B cell (primary cell): ENCODE measurements at regions not wholly inside any gene's neighbourhood (a gene's known extent, or its start where the extent isn't known, plus 50 kb on each side); places are given as distances from the start of the nearest gene placed in this dataset.

Source experiments
- ATAC-seq: fragments of 200-7000 bp; cut with Tn5 transposase; one replicate; pipeline ENCODE4 v1.10.0; 2021; ENCODE audit warnings: low read depth, mild to moderate bottlenecking, moderate number of reproducible peaks, moderate library complexity
- CTCF ChIA-PET: fragments of 350-600 bp; sonication (Branson Sonifier 250); formaldehyde crosslinking; loops from one replicate; lab custom pipeline; 2021; ENCODE audit warnings: antibody characterized with exemption, inconsistent platforms; lab: Charles Lee
- POLR2A ChIA-PET: fragments of 350-600 bp; sonication (Branson Sonifier 250); formaldehyde crosslinking; loops from one replicate; lab custom pipeline; 2021; ENCODE audit warnings: antibody characterized with exemption; lab: Charles Lee
- DNase-seq: peaks from one replicate; pipeline ENCODE4 v3.0.0; 2013
- H2AFZ ChIP-seq: 2 replicates; pipeline ENCODE4 v1.6.1; 2012; ENCODE audit warnings: mild to moderate bottlenecking, low read depth, low read length; ENCODE audit not compliant: insufficient read depth, poor library complexity, severe bottlenecking
- H3K27ac ChIP-seq, 2 donors: 1 replicate in 1 of 2; 2 replicates in 1 of 2; pipeline ENCODE4 v1.5.1; 2012 to 2013; ENCODE audit warnings: low read length in 2 of 2, mild to moderate bottlenecking in 2 of 2, moderate library complexity in 1 of 2
- H3K27me3 ChIP-seq, 4 experiments: fragments of 200-600 bp in 1 of 4; sonication (generic) in 1 of 4; replicated peaks in 1 of 4; 1 replicate in 2 of 4; 2 replicates in 2 of 4; pipeline versions ENCODE4 v1.6.1 to v1.7.0; 2013 to 2016; ENCODE audit warnings: low read length in 3 of 4, mild to moderate bottlenecking in 2 of 4, mixed read lengths in 1 of 4, moderate library complexity in 1 of 4; ENCODE audit not compliant: insufficient read depth in 4 of 4, control insufficient read depth in 3 of 4; ENCODE audit errors: control extremely low read depth in 1 of 4
- H3K36me3 ChIP-seq, 2 experiments: replicated peaks in 1 of 2; 1 replicate in 1 of 2; 2 replicates in 1 of 2; pipeline versions ENCODE4 v1.6.1 to v1.7.1; 2013; ENCODE audit warnings: low read length in 1 of 2; ENCODE audit not compliant: insufficient read depth in 2 of 2, control insufficient read depth in 1 of 2; ENCODE audit errors: control extremely low read depth in 1 of 2, extremely low read depth in 1 of 2
- H3K4me1 ChIP-seq, 2 donors: fragments of 200-600 bp in 1 of 2; sonication (generic) in 1 of 2; 1 replicate in 1 of 2; 2 replicates in 1 of 2; pipeline versions ENCODE4 v1.5.1 to v1.6.1; 2013 to 2017; ENCODE audit warnings: low read length in 2 of 2; ENCODE audit not compliant: control insufficient read depth in 2 of 2, insufficient read depth in 2 of 2
- H3K4me2 ChIP-seq: replicated peaks from 2 replicates; pipeline ENCODE3; 2012; ENCODE audit warnings: mild to moderate bottlenecking, low read depth, low read length; ENCODE audit not compliant: poor library complexity, severe bottlenecking
- H3K4me3 ChIP-seq, 5 experiments: fragments of 200-600 bp in 1 of 5; sonication (generic) in 1 of 5; 1 replicate in 3 of 5; 2 replicates in 2 of 5; pipeline versions ENCODE4 v1.5.1 to v1.7.0; 2011 to 2016; ENCODE audit warnings: low read length in 4 of 5, mild to moderate bottlenecking in 4 of 5, low read depth in 2 of 5, control low read depth in 1 of 5, moderate library complexity in 1 of 5; ENCODE audit not compliant: insufficient read depth in 1 of 5; ENCODE audit errors: control extremely low read depth in 1 of 5, extremely low read depth in 1 of 5
- H3K79me2 ChIP-seq: fragments of 200-600 bp; sonication (generic); one replicate; pipeline ENCODE4 v1.6.0; 2016; ENCODE audit warnings: low read length; ENCODE audit not compliant: control insufficient read depth, insufficient read depth
- H3K9ac ChIP-seq: fragments of 200-600 bp; sonication (generic); 2 replicates; pipeline ENCODE4 v1.6.1; 2017; ENCODE audit warnings: mild to moderate bottlenecking, low read length, moderate library complexity
- H3K9me3 ChIP-seq, 3 donors: one replicate each; pipeline versions ENCODE4 v1.6.1 to v1.7.1; 2013; ENCODE audit warnings: low read length in 2 of 3; ENCODE audit not compliant: control insufficient read depth in 2 of 3, insufficient read depth in 1 of 3; ENCODE audit errors: control extremely low read depth in 1 of 3
- H4K20me1 ChIP-seq: 2 replicates; pipeline ENCODE4 v1.6.0; 2012; ENCODE audit warnings: mild to moderate bottlenecking, low read length; ENCODE audit not compliant: insufficient read depth, control insufficient read depth, poor library complexity, severe bottlenecking
- H3K27ac Mint-ChIP-seq: one replicate; pipeline ENCODE4 v1.8.0; 2021; ENCODE audit warnings: mixed read lengths
- H3K27me3 Mint-ChIP-seq: one replicate; pipeline ENCODE4 v1.8.0; 2021; ENCODE audit warnings: mixed read lengths
- H3K4me1 Mint-ChIP-seq: one replicate; pipeline ENCODE4 v1.8.0; 2021; ENCODE audit warnings: mixed read lengths
- H3K4me3 Mint-ChIP-seq: one replicate; pipeline ENCODE4 v1.8.0; 2021; ENCODE audit warnings: mixed read lengths
- H3K9me3 Mint-ChIP-seq: one replicate; pipeline ENCODE4 v1.8.0; 2022; ENCODE audit warnings: mixed read lengths; ENCODE audit not compliant: insufficient read depth
- EZH2 ChIP-seq: IDR thresholded peaks from 2 replicates; pipeline ENCODE4 v1.6.1; 2012; ENCODE audit warnings: borderline replicate concordance, low read depth, mild to moderate bottlenecking, moderate library complexity, low read length; ENCODE audit not compliant: insufficient read depth, poor library complexity, severe bottlenecking
- WGBS: methylation state at CpG from one replicate; pipeline ENCODE4 v1.1.5; 2013; ENCODE audit warnings: missing lambda C conversion rate; ENCODE audit not compliant: insufficient coverage; 5-methylcytosine and 5-hydroxymethylcytosine counted together
- intact Hi-C: fragments of 100-400 bp; cut with micrococcal nuclease; formaldehyde crosslinking; loops from one replicate; pipeline ENCODE4 v1.10.0; 2022
- TF ChIP-seq, protein P1 (sequence below): fragments of 200-600 bp; IDR thresholded peaks from one replicate; pipeline ENCODE4 v1.8.0; 2022; ENCODE audit warnings: antibody characterized with exemption, mild to moderate bottlenecking

DNA sequence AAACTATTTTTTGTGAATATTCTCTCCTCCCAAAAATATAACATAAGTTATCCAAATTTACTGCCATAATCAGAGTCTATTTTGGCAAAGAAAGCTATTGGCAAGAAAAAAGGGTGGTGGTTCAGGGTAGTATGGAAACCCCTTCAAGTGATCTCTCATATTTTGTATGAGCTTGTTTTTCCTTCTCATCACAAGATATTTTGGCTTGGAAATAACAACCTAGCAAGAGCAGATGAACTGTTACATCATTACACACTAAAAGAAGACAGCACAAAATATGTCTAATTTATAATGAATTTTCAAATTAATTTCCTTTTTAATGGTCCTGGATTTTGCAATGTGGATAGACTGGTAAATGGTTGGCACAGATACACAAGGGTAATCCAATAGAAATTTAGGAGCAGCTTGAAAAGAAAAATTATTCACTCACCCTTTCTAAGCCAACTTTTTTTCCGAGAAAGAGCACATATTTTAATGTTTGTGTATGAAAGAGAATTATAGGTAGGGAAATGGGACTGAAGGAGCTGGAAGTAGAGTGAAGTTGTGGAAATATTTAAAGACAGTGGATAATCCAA is 225.1 kb downstream of the EFNB2 start:
- Mint-ChIP-seq H3K27ac (no peak overlapping the region), H3K4me3 (no peak overlapping the region), H3K27me3 (no peaks in the 10 kb centered on the region), H3K4me1 (no peaks in the 10 kb centered on the region), H3K9me3 (no peaks in the 10 kb centered on the region)
- no peak for TF ChIP-seq EZH2
- TF ChIP-seq, protein P1, sequence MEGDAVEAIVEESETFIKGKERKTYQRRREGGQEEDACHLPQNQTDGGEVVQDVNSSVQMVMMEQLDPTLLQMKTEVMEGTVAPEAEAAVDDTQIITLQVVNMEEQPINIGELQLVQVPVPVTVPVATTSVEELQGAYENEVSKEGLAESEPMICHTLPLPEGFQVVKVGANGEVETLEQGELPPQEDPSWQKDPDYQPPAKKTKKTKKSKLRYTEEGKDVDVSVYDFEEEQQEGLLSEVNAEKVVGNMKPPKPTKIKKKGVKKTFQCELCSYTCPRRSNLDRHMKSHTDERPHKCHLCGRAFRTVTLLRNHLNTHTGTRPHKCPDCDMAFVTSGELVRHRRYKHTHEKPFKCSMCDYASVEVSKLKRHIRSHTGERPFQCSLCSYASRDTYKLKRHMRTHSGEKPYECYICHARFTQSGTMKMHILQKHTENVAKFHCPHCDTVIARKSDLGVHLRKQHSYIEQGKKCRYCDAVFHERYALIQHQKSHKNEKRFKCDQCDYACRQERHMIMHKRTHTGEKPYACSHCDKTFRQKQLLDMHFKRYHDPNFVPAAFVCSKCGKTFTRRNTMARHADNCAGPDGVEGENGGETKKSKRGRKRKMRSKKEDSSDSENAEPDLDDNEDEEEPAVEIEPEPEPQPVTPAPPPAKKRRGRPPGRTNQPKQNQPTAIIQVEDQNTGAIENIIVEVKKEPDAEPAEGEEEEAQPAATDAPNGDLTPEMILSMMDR = no peak
- Histone ChIP-seq H3K9ac (no peak overlapping the region), H3K79me2 (no peaks in the 10 kb centered on the region), H3K27ac (no peak overlapping the region), H3K4me3 (no peak overlapping the region), H2AFZ (no peak overlapping the region), H3K27me3 (no peaks in the 10 kb centered on the region), H3K4me2 (no peak overlapping the region), H3K36me3 (no peaks in the 10 kb centered on the region), H4K20me1 (no peaks in the 10 kb centered on the region), H3K9me3 (no peaks in the 10 kb centered on the region), H3K4me1 (no peaks in the 10 kb centered on the region)
- no CpG with 5 or more reads among the region's 1 CpG for WGBS
- CTCF ChIA-PET = no interaction called here
- POLR2A ChIA-PET = no interaction called here
- ATAC-seq = no peak
- no peak for DNase-seq
- intact Hi-C loops = no loop called here

DNA sequence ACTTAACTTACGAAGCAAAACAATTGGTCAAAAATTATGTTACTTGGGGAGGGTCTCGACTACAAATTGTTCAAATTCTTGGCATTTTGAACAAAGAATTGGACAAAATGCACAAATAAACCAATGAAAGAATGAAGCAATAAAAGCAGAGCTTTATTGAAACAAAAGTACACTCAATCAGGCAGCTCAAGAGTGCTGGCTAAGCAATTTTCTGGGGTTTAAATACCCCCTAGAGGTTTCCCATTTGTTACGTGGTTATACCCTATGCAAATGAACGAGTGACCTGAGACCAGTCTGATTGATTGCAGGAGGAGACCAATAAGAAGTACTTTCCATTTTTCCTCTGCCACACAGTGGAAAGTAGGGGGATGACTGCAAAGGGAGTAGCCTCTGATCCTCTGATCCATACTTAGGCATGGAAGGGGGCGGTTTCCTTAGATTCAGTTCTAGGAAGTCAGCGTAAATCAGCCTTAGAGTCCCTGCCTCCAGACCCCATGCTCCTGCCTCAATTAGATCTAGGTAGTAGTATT is 228.6 kb downstream of the EFNB2 start:
- Histone ChIP-seq H3K4me3 (no peak overlapping the region), H3K4me1 (no peaks in the 10 kb centered on the region), H3K9me3 (peaks cover 0 to 4% (median 0%) of the 10 kb centered on the region in 3 donors), H3K36me3 (no peaks in the 10 kb centered on the region), H3K9ac (no peak overlapping the region), H3K27me3 (no peaks in the 10 kb centered on the region), H2AFZ (no peak overlapping the region), H3K27ac (no peak overlapping the region), H4K20me1 (no peaks in the 10 kb centered on the region), H3K79me2 (no peaks in the 10 kb centered on the region), H3K4me2 (no peak overlapping the region)
- CTCF ChIA-PET = no interaction called here
- POLR2A ChIA-PET = no interaction called here
- peaks cover 2% of the 10 kb centered on the region for H3K9me3 Mint-ChIP-seq
- WGBS = 71% methylated on average over 1 of the region's 6 CpGs
- ATAC-seq (no peak), DNase-seq (no peak)
- H3K4me3 Mint-ChIP-seq = no peak overlapping the region
- TF ChIP-seq EZH2 = no peak
- TF ChIP-seq, protein P1 = no peak
- H3K27me3 Mint-ChIP-seq = no peaks in the 10 kb centered on the region
- H3K27ac Mint-ChIP-seq = no peak overlapping the region
- intact Hi-C loops = no loop called here
- no peaks in the 10 kb centered on the region for H3K4me1 Mint-ChIP-seq
